IPS DF 4.7 (cell line): ENCODE measurements at regions not wholly inside any gene's neighbourhood (a gene's known extent, or its start where the extent isn't known, plus 50 kb on each side); places are given as distances from the start of the nearest gene placed in this dataset.
"Not testable (repeated sequence)": the region's sequence is repeated elsewhere in the genome, so short reads cannot be mapped to it uniquely, and the experiment has no call there.

ENCODE experiments used
- DNase-seq: peaks from one replicate; pipeline ENCODE4 v3.0.0-alpha.2; 2013; ENCODE audit warnings: low spot score; ENCODE audit errors: extremely low read depth

- not testable (repeated sequence) for DNase-seq
These were observed 337.9 kb downstream of the GOLGA6L6 start for GRCh38 chr15:20203649-20204150.

GRCh38 chr15:20194591-20195198 lies 346.9 kb downstream of the GOLGA6L6 start:
- not testable (repeated sequence) for DNase-seq

GRCh38 chr15:20192982-20193929 lies 348.3 kb downstream of the GOLGA6L6 start:
- DNase-seq, result not testable (repeated sequence)

GRCh38 chr15:20191508-20192125 lies 350.0 kb downstream of the GOLGA6L6 start:
- not testable (repeated sequence) for DNase-seq

GRCh38 chr15:20188611-20189010 lies 353.0 kb downstream of the GOLGA6L6 start:
- DNase-seq, result not testable (repeated sequence)

GRCh38 chr15:20187370-20188355 lies 353.9 kb downstream of the GOLGA6L6 start:
- not testable (repeated sequence) for DNase-seq

- not testable (repeated sequence) for DNase-seq
These were observed 356.7 kb downstream of the GOLGA6L6 start for GRCh38 chr15:20184879-20185278.

GRCh38 chr15:20168221-20168620 lies 373.4 kb downstream of the GOLGA6L6 start:
- DNase-seq, result not testable (repeated sequence)

- not testable (repeated sequence) for DNase-seq
These were observed 388.1 kb downstream of the GOLGA6L6 start for GRCh38 chr15:20153528-20153927.

GRCh38 chr15:20148679-20149078 lies 392.9 kb downstream of the GOLGA6L6 start:
- not testable (repeated sequence) for DNase-seq

GRCh38 chr15:20148008-20148407 lies 393.6 kb downstream of the GOLGA6L6 start:
- not testable (repeated sequence) for DNase-seq

GRCh38 chr15:20144333-20145036 lies 397.1 kb downstream of the GOLGA6L6 start:
- DNase-seq, result not testable (repeated sequence)

GRCh38 chr15:20142906-20143305 lies 398.7 kb downstream of the GOLGA6L6 start:
- DNase-seq, result not testable (repeated sequence)

- DNase-seq, result not testable (repeated sequence)
These were observed 399.2 kb downstream of the GOLGA6L6 start for GRCh38 chr15:20142410-20142809.

GRCh38 chr15:20124668-20125067 lies 416.9 kb downstream of the GOLGA6L6 start:
- DNase-seq, result not testable (repeated sequence)

GRCh38 chr15:20106026-20106425 lies 435.6 kb downstream of the GOLGA6L6 start:
- no peak for DNase-seq

- DNase-seq, result not testable (repeated sequence)
These were observed 436.3 kb downstream of the GOLGA6L6 start for GRCh38 chr15:20105011-20105990.

GRCh38 chr15:20104551-20104950 lies 437.0 kb downstream of the GOLGA6L6 start:
- not testable (repeated sequence) for DNase-seq
